Right renal pelvis (tissue), 4 donors: ENCODE measurements at regions not wholly inside any gene's neighbourhood (a gene's known extent, or its start where the extent isn't known, plus 50 kb on each side); places are given as distances from the start of the nearest gene placed in this dataset.

Experiments
- DNase-seq, 4 donors: peaks; one replicate each; pipeline ENCODE4 v3.0.0-alpha.2; 2013; ENCODE audit warnings: low read depth in 4 of 4, low spot score in 3 of 4, missing footprints in 1 of 4

DNA sequence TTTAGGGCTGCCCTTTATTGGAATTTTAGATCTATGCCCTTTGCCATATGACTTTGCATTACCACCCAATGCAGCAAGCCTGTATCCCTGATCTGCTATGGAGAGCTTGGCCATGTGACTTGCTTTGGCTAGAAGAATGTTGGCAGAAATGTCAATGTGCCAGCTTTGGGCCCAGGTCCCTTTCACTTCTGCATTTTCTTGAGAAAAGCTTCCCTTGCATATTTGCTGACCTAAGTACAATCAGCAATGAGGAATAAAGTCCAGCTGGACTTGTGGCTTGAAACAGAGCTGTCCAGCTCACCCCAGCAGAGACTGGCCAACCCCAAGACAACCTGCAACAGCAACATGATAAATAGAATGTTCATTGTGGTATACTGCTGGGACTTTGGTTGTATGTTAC lies 135.9 kb downstream of the PAH start:
- DNase-seq = no peak

- DNase-seq = no peak
Observed at GRCh38 chr12:102776041-102776440, 141.0 kb downstream of the PAH start.

GRCh38 chr12:102769323-102769916 lies 147.6 kb downstream of the PAH start:
- peak; percentile 35 to 63 (median 54) for DNase-seq

DNA sequence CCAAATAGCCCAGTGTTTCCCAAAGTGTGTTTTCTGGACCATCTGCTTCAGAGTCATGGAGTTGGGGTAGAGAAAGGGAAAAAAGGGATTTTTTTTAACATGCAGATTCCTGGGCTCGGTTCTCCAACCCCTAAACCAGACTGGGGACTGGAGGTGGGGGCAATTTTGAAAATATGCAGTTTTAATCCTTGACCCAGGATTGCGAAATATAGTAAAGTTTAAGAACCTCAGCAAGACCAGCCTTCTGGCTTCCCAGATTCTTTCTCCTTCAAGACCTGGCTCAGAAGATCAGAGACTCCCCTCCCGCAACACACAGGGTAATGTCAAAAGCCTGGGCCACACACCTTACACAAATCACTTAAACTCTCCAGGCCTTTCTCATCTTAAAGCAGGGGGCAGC lies 150.1 kb downstream of the PAH start:
- no peak for DNase-seq

DNA sequence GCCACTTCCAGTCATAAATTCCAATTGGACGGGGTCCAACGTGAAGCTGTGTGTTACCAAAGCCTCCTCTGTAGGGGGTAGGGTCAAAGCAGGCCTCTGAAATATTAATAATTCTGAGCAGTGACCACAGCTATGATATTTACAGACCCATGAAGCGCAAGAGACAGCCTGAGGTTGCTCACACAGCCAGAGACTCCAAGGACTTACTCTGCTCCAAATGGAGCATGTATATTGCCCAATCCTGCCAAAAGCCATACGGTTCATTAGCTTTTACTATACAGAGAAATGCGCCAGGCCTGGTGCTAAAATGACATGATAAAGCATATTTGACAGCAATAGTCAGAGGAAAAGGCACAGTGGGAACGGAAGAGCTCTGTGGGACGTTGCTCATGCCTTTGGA lies 151.3 kb downstream of the PAH start:
- no peak for DNase-seq

DNA sequence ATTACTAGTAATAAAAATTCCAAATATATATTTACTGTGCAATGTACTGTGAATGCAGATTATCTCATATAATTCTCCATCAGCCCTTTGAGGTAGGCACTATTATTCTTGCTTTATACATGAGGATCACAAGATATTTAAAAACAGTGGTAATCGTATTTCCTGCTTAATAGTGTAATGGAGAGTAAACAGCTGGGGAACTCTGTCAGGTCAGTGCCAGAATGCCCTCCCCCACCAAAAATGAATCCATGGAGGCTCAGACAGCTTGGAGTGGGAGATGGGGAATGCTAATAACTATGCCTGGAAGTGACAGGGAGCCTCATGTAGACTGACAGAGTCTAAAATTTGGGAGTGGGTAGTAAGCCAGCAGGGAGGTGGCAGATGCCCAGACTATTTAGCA lies 153.6 kb downstream of the PAH start:
- no peak for DNase-seq

DNA sequence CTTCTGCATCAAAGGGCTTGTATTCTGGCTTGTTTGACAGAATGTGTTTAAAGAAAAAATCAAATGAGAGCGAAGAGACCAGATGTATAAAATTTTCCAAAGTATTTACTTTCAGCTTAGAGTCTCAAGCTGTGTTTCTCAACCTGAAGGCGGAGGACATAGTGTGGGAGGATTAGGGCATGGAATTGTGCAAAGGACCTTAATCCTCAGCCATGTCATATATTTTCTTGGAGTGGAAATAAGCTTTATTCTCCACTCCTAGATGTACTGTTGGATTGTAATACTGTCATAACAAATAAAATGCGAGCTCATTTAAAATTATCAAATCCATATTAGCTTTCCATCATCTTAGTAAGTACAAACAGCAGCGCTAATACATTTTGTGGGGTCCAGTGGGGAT lies 154.0 kb downstream of the PAH start:
- DNase-seq = no peak

GRCh38 chr12:102760322-102760721 lies 156.7 kb downstream of the PAH start:
- no peak for DNase-seq

DNA sequence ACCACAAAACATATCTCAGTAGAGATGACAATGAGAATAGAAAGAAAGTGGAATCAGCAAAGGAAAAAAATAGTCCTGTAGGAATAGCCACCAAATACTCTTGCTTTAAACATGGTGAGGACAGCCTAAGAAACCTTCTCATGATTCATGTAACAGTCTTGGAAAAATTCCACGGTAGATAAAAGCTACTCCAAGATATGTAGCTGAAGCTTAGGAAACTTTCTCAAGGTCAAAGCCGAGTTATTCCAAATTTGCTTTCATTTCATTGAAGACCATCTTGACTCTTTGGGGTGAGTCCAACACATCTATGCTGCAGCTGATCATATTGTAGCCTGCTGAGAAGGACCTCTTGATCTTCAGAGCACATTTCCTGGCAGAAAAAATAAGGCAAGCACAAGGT lies 157.6 kb downstream of the PAH start:
- no peak for DNase-seq

DNA sequence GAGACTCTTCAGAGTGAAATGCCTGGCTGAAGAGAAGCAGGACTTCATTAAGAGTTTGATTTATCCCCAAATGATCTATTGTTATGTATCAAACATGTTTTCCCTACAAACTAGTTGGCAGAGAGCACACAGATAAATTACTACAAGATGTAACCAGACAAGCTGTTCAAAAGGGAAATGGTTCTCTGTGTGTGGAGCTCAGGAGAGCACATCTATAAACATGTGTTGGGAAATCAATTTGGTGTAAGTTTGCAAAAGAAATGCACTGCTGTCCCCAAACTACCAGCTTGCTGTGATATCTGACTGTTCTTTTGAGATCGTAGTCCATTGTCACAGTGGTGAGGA lies 159.2 kb downstream of the PAH start:
- DNase-seq = no peak

- DNase-seq = no peak
Observed at GRCh38 chr12:102757154-102757881, 159.7 kb downstream of the PAH start.

DNA sequence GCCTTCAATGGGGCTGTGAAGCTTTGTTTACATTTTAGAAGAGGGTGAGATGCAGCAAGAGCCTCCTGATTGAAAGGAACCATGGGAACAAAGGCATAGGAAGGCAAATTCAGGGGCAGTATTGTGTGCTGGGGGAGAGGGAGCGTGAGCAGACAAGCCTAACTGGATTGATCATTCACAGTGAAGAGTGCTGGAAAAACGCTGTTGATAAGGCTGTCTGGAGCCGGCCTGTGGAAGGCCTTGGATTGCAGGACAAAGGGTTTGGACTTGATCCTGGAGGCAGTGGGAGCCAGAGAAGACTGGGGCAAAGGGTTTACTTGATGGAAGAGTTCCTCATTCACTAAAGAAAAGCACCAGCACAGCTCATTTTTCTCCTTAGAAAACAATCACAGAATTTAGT lies 160.5 kb downstream of the PAH start:
- no peak for DNase-seq

- DNase-seq = no peak
Observed at GRCh38 chr12:102755266-102755665, 161.8 kb downstream of the PAH start.

DNA sequence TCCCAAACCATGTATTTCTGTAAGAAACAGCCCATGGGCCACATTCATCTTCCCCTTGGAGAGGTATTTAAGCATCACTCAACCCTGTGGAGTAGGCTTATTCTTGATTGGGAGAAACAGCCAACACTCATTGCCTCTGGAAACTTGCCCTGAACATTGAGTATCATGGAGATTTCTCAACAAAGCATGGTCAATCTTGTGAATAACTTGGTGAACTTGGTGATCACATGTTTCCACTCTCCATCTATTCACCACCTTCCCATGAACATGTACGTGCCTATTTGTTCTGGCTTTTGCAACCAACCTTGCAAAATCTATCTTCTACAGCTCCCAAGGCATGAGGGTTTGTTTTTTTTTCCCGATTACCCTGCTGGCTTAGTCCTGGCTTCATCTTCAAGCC lies 163.2 kb downstream of the PAH start:
- DNase-seq = no peak

DNA sequence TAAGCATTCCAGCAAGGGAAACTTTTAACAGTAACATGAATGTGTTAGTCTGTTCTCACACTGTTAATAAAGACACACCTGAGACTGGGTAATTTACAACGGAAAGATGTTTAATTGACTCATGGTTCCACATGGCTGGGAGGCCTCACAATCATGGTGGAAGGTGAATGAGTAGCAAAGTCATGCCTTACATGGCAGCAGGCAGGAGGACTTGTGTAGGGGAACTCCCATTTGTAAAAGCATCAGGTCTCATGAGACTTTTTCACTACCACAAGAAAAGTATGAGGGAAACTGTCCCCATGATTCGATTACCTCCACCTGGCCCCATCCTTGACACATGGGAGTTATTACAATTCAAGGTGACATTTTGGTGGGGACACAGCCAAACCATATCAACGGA lies 168.3 kb downstream of the PAH start:
- no peak for DNase-seq

GRCh38 chr12:102746963-102747362 lies 170.1 kb downstream of the PAH start:
- no peak for DNase-seq

GRCh38 chr12:102745971-102746600 lies 171.0 kb downstream of the PAH start:
- no peak for DNase-seq

GRCh38 chr12:102741196-102741595 lies 175.8 kb downstream of the PAH start:
- DNase-seq = no peak

GRCh38 chr12:102740141-102740955 lies 176.7 kb downstream of the PAH start:
- DNase-seq = peak; percentile 22 to 41 (median 31)

- no peak for DNase-seq
Observed at GRCh38 chr12:102736328-102736727, 180.7 kb downstream of the PAH start.

DNA sequence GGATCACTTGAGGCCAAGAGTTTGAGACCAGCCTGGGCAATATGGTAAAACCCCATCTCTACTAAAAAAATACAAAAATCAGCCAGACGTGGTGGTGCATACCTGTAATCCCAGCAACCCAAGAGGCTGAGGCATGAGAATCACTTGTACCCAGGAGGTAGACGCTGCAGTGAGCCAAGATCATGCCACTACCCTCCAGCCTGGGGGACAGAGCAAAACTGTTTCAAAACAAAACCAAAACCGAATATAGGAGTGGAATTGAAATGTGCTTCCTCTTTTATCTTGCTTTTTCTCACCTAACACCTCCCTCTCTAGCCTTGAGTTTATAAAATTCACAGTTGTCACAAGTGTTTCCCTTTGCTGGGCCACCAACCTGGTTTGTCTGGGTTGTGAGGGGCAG lies 181.9 kb downstream of the PAH start:
- no peak for DNase-seq
